ENCODE measurements at regions not wholly inside any gene's neighbourhood (a gene's known extent, or its start where the extent isn't known, plus 50 kb on each side); places are given as distances from the start of the nearest gene placed in this dataset.

DNA sequence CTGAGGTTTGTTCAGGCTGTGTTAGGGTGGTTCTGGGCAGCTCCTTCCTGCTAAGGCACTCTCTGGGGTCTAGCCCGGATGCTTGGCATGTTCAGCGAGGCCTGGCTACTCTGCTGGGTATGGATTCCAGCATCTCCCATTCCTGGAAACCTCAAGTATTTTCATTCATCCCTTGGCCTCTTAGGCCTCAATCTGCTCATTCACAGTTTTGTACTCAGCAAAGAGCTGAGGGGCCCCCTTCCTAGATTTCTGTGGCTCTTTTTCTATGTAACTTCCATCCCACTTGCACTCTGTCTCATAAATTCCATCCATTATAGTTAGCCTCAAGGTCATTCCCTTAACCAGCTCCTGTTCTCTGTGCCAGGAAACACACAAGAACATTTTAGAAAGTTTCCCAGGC, 798.8 kb upstream of the HS6ST1 start:
- DNase-seq: peak; percentile 59

GRCh38 chr2:129118296-129118695, 799.6 kb upstream of the HS6ST1 start:
- DNase-seq: no peak

DNA sequence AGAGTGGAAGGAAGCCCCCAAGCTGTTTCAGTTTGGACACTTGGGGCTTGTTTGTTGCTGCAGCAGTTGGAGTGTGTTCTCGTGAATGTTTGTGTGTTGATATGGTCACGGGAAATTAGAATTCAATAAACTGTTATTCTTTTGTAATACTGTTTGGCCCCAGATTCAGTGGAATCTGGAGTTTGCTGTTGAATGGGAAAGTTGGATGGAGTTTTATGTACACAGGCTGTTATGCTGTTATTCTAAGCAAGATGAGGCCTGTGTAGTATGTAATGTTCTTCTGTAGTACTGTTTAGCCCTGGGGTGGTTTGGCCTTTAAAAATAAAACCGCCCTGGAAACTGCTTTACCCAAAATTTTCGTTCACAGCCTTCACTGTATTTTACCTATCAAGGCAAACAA, 810.4 kb upstream of the HS6ST1 start:
- DNase-seq: no peak

DNA sequence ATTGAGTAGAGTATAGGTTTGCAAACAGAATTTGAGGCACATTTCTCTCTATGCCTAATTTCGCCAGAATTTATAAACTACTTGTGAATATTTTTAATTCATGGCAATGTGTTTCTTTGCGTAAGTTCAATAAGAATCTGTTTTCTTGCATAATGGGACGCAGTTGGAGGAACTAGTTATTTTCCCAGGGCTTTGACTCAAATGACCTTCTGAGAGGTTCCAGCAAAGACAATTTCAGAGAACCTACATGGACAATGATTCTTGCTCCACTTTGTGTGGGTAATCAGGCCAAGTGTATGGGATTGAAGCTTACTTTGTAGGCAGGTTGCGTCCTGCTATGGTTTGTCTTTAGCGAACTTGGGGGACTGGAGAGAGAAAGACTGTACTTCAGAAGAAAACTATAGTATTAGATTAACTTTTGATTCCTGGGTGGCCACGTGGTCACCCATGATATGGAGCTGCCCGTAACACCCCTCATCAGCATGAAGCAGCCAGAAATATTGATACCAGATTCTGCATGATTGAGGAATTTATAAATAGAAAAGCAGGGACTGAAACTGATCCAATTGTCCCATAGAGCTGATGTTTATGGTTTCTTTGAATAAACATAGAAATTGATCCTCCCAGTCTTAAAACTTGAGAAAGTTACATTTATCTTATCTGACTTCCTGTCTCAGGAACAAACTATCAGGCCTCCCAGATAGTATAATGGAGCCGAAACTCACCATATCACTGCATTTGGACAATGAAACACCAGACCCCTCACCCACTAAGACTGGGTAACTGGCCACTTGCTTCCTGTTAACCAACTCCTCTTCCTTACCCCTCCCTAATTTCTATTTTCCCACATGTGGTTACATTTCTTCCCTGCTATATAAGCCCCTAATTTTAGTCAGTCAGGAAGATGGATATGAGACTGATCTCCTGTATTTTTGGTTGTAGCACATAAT, 815.3 kb upstream of the HS6ST1 start:
- DNase-seq: no peak

- no peak for DNase-seq
Observed at GRCh38 chr2:129135017-129135416, 816.3 kb upstream of the HS6ST1 start.

- DNase-seq: no peak
Observed at GRCh38 chr2:129139380-129139779, 820.7 kb upstream of the HS6ST1 start.

DNA sequence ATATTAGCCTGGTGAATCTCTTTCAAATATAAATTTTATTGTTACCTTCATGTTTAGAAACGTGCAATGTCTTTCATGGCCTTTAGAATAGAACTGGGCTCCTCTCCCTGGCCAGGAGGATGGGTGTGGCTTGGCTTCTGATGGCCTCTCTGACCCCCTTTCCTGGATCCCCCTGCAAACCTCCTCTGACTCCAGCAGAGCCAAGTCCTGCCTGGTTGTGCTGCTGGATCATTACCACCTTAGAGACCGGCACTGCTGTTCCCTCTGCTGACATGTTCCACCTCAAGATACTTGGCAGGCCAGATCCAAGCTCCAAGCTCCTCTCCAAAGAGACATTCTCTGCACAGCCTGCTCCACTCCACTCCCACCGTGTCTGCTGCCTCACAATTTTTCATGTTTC, 823.8 kb upstream of the HS6ST1 start:
- DNase-seq: no peak

GRCh38 chr2:129144082-129144791, 825.6 kb upstream of the HS6ST1 start:
- DNase-seq: no peak

DNA sequence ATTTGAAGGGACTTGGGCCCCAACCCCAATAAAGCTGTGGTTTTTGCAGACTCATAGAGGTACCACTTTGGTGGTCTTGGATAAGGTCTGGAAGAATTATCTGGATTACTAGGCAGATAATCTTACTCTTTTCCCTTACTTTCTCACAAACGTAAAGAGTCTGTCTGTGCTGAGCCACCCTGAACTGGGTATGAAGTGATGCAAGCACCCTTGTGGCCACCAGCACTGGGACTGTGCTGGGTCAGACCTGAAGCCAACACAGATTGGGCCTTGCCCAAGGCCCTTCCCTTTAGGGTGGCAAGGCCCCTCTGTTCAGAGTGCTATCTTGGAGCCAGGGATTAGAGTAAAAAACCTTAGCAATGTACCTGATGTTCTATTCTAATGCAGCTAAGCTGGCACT, 827.0 kb upstream of the RAB6C start:
- DNase-seq: no peak

DNA sequence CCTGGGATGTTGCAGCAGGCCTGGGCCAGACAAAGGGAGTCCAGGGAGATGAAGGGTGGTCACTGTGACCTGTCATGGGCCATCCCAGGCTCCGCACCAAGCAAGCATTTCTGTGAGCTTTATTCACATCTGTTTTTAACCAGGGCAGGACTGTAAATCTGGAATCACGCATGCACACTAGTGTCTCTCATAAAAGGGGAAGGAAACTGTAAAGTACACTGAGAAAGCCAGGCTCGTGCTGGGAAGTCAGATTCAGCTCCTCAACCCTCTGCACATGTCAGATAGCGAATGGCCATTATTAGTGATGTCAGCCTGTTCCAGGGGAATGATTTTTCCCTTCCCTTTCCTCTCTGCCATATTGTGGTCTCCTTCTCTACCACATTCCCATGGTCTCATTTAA, 818.6 kb upstream of the RAB6C start:
- no peak for DNase-seq

GRCh38 chr2:129164220-129164949, 815.1 kb upstream of the RAB6C start:
- no peak for DNase-seq

DNA sequence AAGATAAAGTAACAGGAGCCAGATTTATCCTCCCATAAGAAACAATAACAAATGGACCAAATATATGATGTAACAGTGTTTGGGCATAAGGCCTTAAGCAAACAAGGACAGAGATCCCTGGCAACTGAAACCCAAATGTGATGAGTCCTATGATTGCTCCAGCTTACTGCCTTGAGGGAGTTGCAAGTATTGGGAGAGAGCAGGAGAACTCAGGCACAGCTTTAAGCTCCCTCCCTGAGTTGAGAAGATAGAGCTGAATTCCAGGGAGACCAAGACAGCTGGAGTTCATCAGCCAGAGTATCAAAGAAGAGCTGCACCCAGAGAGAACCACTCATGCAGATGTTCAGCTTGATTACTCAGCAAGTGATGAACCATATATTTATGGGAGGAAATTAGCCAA, 814.5 kb upstream of the RAB6C start:
- no peak for DNase-seq

GRCh38 chr2:129167456-129167855, 812.0 kb upstream of the RAB6C start:
- no peak for DNase-seq

GRCh38 chr2:129170570-129170969, 808.9 kb upstream of the RAB6C start:
- DNase-seq: no peak

DNA sequence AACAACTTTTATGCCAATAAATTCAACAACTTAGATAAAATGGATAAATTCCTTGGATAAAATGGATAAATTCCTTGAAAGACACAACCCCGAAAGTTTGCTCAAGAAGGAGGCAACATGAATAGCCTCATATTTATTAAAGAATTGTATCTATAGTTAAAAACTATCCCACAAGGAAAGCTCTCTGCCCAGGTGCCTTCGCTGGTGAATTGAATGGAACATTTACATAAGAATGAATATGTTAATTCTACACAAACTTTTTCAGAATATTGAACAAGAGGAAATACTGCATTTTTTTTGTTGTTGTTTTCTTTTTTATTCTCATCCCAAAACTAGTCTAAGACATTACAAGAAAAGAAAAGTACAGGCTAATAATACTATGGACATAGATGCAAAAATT, 805.3 kb upstream of the RAB6C start:
- DNase-seq: no peak

GRCh38 chr2:129175051-129175450, 804.4 kb upstream of the RAB6C start:
- no peak for DNase-seq

GRCh38 chr2:129176375-129176774, 803.1 kb upstream of the RAB6C start:
- no peak for DNase-seq

GRCh38 chr2:129178356-129178755, 801.1 kb upstream of the RAB6C start:
- no peak for DNase-seq

DNA sequence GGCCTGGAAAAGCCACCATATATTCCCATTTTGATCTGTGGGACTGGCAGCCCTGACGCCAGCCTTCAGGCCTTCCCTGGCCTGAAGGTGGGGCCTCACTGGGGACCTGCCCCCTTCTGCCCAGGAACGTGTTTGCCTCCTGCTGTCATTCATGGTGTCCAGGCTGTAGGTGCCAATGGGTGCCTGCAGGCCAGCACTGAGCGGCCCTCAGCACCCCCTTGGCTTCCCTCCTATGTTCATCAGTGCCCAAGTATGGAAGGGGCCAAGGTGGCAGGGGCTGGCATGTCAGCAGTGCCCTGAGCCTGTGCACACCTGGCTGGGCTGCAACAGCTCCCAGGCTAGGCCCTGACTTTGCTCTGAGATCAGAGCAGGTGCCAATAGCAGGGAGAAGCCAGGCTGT, 800.3 kb upstream of the RAB6C start:
- DNase-seq: no peak

DNA sequence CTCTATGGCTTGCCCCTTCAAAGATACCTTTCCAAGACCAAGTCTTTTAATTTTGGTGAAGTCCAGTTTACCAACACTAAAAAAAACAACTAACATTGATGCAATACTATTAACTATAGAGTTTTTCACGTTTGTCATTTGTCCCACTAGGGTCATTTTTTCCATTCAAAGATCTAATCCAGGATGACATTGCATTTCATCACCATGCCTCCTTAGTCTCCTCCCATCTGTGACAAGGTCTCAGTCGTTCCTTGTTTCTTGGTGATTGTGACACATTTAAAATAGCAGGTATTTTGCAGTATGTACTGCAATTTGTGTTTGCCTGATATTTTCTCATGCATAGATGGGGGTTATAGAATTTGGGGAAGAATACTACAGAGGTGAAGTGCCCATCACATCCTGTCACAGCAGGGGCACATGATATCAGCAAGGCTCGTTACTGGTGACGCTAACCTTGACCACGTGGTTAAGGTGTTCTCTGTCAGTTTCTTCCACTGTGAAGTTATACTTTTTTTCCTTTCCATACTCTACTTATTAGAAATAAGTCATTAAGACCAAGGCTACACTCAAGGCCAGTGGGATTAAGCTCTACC, 799.2 kb upstream of the RAB6C start:
- no peak for DNase-seq

DNA sequence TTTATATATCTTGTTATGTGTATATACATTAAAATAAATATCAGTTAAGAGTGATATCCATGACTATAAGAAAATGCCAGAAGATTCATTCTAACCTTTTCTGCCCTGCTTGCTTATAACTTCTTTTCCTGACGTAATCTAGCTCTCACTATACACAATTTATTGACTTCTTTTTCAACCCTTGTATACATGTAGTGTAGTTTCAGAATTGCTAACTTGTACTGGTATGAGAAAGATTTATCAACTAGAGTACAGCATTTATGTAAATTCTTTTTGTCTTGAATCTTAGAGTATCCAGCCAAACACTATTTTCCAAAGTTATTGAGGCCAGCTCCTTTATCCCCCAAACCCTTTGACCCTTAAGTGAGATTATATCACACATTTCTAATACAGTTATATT, 798.0 kb upstream of the RAB6C start:
- no peak for DNase-seq

- no peak for DNase-seq
Observed at GRCh38 chr2:129181963-129182362, 797.5 kb upstream of the RAB6C start.

DNA sequence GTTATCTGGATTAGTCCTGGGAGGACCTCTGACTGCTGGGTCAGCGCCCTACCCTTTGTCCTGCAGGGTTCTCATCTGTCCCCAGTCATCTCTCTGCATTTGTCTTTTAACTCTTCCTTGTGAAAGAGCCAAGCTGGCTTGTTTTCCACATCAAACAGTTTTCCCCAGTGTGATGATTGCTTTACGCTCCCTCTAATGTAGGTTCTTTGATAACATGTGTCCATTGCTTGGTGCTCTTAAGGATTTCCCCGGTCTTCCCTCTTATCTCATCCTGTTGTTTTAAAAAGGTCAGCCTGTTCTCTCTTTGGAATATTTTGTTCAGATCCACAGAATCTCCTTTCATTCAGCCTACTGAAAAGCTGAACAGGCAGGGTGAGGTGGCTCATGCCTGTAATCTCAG, 792.1 kb upstream of the RAB6C start:
- no peak for DNase-seq
